GM03348 (cell line): ENCODE measurements at regions not wholly inside any gene's neighbourhood (a gene's known extent, or its start where the extent isn't known, plus 50 kb on each side); places are given as distances from the start of the nearest gene placed in this dataset.
"Not testable (repeated sequence)": the region's sequence is repeated elsewhere in the genome, so short reads cannot be mapped to it uniquely, and the experiment has no call there.

Source experiments
- DNase-seq: peaks from one replicate; pipeline ENCODE4 v3.0.0; 2012; ENCODE audit warnings: low spot score

GRCh38 chr9:78674874-78675273 lies 377.9 kb downstream of the PSAT1 start:
- no peak for DNase-seq

GRCh38 chr9:78676009-78676408 lies 379.1 kb downstream of the PSAT1 start:
- peak; percentile 32 for DNase-seq

- DNase-seq: peak; percentile 55
Observed at GRCh38 chr9:78676623-78677022, 379.7 kb downstream of the PSAT1 start.

- DNase-seq: peak; percentile 34
Observed at GRCh38 chr9:78677326-78677725, 380.4 kb downstream of the PSAT1 start.

GRCh38 chr9:78678877-78679276 lies 382.0 kb downstream of the PSAT1 start:
- no peak for DNase-seq

GRCh38 chr9:78680196-78680595 lies 383.3 kb downstream of the PSAT1 start:
- no peak for DNase-seq

GRCh38 chr9:78682216-78682615 lies 385.3 kb downstream of the PSAT1 start:
- DNase-seq: no peak

- no peak for DNase-seq
Observed at GRCh38 chr9:78685471-78685870, 388.5 kb downstream of the PSAT1 start.

- no peak for DNase-seq
Observed at GRCh38 chr9:78688796-78689195, 391.9 kb downstream of the PSAT1 start.

- DNase-seq: no peak
Observed at GRCh38 chr9:78691542-78691941, 394.6 kb downstream of the PSAT1 start.

- DNase-seq: peak; percentile 52
Observed at GRCh38 chr9:78692871-78693270, 395.9 kb downstream of the PSAT1 start.

GRCh38 chr9:78694974-78695373 lies 398.0 kb downstream of the PSAT1 start:
- no peak for DNase-seq

GRCh38 chr9:78695519-78695918 lies 398.6 kb downstream of the PSAT1 start:
- no peak for DNase-seq

GRCh38 chr9:78697618-78698017 lies 400.7 kb downstream of the PSAT1 start:
- peak; percentile 27 for DNase-seq

GRCh38 chr9:78698371-78698770 lies 401.4 kb downstream of the PSAT1 start:
- DNase-seq: no peak

- not testable (repeated sequence) for DNase-seq
Observed at GRCh38 chr9:78699217-78699616, 402.3 kb downstream of the PSAT1 start.

GRCh38 chr9:78704153-78704552 lies 407.2 kb downstream of the PSAT1 start:
- not testable (repeated sequence) for DNase-seq

GRCh38 chr9:78707080-78707479 lies 410.2 kb downstream of the PSAT1 start:
- DNase-seq: no peak

- peak; percentile 51 for DNase-seq
Observed at GRCh38 chr9:78707481-78707991, 410.6 kb downstream of the PSAT1 start.

- DNase-seq: no peak
Observed at GRCh38 chr9:78712903-78713613, 416.1 kb downstream of the PSAT1 start.

GRCh38 chr9:78713614-78714405 lies 416.9 kb downstream of the PSAT1 start:
- peak; percentile 40 for DNase-seq

GRCh38 chr9:78714576-78714975 lies 417.7 kb downstream of the PSAT1 start:
- peak; percentile 33 for DNase-seq

- DNase-seq: not testable (repeated sequence)
Observed at GRCh38 chr9:78719029-78719428, 422.1 kb downstream of the PSAT1 start.
